ENCODE measurements at regions not wholly inside any gene's neighbourhood (a gene's known extent, or its start where the extent isn't known, plus 50 kb on each side); places are given as distances from the start of the nearest gene placed in this dataset.

DNA sequence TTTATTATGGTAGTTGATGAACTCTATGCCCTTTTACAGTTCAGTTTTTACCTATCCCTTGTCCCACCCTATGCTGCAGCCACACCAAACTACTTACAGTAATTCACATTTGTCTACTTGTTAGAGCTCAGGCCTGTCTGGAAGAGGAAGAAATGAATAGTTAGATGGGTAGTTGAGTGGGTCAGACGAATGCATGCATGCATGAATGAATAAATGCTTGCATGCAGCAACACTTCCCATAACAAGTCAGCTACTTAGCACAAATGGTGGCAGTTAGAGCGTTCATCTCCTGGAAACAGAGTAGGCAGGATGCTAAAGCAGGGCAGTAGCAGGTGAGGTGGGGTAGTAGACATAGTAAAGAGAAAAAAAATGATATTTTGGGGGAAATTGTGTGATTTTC lies 322.3 kb downstream of the NDFIP2 start:
- DNase-seq, result no peak

DNA sequence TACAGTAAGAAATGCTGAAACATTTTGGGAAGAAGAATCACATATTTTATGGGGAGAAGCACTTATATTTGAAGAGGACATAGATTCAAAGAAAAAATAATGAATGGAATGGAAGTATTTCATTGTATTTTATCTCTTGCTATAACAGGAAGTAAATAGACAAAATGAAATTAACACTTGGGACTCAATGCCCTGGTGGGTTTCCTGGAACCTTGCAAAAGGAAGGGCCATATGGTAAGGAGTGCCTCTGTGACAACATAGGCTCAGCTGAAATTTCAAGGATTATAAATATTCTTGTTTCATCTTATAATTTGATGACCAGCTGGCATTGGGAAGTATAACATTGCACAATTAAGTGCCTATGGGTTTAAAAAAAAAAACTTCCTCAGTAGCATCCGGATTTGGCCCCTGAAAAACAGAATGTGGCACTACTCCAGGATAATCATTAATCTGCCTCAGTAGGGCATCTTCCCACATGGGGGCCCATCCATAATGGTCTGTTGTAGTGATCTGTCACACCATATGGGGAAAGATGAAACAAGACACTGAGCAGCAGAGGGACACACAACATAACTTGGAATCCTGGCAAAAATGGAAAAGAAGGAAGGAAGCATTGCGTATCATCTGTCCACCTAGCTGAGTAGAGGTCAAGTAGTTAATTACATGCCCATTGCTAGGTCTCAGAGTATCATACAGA lies 321.6 kb downstream of the NDFIP2 start:
- no peak for DNase-seq

DNA sequence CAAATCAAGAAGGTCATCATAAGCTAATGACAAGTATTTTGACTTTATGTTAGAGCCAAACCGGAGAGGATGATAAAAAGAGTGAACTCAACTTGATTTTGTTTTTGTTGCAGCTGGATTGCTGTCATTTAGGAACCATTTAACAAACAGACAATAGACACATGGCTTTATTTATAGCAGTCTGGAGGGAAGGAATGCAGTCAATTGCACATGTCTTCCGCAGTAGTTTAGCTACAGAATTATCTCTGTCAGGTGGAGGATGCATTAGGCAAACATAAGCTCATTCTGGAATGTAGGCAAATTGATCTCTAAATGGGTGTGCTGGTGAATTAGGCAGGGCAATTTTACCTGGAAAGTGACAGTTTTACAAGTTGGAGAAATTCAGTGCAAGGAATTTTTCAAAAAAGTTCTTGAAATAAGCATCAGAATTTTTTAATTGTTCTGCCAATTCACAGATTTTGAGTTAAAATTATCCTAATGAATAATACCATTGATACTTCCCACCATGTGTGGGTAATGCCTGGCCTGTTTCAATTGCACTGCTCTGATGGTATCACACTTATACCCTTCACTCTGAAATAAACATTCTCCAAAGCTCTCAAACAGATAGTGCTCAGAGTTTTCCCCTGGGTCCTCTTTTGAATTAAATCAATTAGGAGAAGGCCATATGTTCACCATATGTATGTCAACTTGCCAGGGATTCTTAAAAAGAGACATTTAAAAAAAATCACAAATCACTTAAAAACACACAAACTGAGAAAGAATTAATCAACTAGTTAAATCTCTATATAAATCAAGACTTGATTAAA lies 318.3 kb downstream of the NDFIP2 start:
- DNase-seq, result no peak

DNA sequence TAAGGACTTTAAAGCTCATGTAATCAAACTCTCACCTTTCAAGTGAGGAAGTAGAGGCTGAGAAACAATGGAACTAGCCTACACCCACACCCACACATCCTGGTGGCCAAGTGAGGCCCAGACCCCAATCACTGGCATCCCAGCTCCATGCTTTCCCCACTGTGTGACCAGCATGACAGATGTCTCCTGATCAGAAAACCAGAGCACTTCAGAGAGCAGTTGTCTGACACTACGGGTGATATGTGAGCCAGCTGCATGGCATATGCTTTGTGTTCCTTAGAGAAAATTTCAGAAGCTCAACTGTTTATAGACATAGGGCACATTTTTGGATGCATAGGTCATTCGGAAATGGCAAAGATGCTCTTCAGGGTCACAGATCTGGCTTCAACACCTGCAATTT lies 315.2 kb downstream of the NDFIP2 start:
- no peak for DNase-seq

DNA sequence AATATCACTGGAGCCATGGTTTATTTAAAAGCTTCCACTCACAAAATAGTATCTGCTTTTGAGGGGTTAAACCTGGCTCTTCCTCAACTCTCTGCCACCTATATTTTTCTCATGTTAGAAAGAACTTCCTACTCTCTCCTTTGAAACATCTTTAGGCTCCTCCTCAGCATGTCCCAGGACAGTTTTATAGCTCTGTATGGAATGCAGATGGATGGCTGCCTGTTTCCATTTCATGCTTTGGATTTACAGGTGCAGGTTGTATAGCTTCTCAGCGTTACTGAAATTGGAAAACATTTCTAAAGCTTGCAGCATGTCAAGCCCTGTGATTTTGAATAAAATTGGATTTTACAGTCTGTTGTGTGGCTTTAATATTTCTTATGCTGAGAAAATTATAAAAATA lies 314.0 kb downstream of the NDFIP2 start:
- no peak for DNase-seq

DNA sequence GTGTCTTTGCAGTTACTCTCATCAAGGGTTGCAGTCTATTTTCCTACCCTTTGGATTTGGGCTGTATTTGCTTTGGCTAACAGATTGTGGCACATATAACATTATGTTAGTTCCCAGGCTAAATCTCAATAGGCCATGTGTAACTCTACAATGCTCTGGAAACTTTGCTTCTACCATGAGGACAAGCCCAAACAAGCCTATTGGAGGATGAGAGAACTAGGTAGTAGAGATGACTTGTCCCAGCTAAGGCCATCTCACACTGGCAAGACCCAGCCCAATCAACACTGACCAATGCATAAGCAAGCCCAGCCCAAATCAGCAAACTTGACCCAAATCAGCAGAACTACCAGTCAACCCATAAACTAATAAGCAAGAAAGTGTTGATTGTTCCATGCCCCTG lies 311.8 kb downstream of the NDFIP2 start:
- no peak for DNase-seq

DNA sequence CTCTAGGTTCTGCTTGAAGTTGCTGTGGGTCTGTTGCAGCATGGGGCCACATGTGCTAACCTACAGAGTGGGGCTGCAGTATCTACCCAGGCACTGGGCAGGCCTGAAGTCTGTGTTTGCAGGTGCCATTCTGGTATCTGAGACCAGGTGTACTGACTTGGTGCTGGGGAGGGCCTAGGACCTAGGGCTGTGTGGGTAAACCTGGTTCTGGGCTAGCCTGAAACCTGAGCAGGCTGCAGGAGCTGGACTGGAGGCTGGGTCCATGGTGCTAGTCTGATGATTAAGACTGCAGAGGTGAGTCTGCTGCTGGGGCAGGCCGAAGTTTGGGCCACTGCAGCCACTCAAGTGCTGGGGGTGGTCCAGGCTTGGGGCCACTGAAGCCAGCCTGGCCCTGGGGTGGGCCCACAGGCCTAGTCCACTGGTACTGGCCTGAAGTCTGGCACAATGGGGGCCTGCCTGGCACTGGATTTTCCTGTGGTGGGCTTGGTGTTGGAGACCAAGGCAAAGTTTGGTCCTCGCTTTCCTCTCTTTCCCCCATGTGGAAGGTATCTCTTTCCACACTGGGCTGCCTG lies 310.6 kb downstream of the NDFIP2 start:
- DNase-seq, result no peak

DNA sequence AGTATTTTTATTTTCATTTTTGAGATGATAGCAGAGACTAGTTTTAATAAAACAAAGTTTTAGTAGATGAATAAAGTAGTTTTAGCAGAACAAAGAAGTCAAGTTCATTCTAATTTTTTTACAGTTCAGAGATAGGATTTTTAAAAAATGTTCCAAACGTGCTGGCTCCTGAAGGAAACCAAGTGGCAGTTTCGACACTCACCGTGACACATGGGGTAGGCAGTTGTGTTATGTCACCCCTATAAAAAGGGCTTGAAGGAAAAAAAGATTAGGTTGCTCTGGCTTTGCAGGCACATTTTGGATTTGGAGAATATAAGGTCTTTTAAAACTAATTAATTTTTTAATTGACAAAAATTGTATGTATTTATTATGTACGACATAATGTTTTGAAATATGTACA lies 305.2 kb downstream of the NDFIP2 start:
- no peak for DNase-seq

DNA sequence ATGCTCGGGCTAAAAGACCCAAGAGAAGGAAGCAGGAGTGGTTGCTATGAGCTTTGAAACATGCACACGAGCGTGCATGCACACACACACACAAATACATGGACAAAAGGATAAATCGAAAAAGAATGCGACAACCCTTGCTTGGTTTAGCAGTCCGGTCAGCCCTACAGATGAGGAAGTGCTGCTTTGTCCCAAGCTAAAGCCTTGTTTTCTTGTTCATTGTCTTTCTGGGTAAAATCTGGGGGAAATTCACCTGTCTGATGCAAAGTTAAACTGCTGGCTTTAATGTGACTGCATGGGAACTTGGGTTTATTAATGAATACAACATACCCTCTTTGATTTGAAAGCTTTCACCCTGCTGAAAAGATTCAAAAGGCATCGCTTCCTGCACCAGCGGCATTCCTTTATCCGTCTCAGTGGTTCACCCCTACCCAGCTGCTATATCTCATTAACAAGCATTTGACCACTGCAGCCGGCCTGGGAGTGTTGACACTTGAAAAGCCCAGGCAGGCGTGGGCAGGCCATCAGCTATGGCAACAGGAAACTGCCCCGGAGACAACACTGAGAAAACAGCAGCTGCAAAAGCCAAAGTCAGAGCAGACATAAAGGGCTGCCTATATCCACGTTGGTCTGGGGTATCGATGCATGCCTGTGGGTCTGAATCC lies 301.7 kb downstream of the NDFIP2 start:
- DNase-seq, result peak; percentile 74

DNA sequence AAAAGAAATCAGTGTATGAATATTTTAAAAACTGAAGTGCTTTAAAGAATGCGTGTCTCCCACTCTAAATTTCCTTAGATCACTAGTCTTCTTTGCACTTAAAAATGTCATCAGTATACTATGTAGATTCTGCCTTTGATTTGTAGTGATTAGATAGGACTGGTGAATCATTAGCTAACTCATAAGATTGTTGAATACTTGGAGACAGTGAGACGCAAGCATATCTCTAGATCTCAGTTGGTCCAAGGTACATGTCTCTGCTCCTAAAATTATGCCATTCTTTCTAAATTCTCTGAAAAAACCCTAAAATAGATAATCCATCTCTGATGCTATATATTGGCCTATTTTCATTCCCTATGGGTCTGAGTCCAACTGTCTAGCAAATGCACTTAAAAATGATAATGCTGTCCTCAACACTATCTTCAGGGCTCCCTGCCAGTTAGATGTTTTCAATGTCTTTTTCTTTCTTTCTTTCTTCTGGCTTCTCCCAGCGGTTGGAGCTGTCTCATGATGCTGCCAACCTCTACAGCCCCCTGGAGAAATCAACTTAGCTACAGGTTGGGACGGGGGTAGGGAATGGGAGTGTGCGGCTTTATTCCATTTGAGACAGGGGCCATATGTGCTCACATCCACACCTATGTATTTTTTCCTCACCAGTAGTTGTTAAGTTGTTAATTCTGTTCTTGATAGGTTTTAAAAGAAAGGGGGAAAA lies 301.0 kb downstream of the NDFIP2 start:
- no peak for DNase-seq

DNA sequence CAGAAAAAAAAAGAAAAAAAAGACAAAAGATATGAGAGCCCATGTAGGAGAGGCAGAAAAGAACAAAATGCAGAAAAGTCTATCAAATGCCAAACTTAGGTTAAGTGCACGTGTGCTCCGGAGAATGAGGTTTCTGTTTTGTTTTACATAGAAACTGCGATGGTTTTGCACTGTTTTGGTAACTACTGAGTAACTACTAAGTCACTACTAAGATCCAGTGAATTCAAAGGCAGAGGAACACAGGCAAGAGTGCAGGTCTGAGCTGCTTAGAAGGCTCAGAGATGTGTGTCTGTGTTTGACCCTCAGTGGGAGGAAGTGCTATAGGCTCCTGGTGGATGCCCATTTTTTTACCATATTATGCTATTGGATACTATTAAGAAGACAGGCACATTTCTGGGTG lies 299.3 kb downstream of the NDFIP2 start:
- no peak for DNase-seq

DNA sequence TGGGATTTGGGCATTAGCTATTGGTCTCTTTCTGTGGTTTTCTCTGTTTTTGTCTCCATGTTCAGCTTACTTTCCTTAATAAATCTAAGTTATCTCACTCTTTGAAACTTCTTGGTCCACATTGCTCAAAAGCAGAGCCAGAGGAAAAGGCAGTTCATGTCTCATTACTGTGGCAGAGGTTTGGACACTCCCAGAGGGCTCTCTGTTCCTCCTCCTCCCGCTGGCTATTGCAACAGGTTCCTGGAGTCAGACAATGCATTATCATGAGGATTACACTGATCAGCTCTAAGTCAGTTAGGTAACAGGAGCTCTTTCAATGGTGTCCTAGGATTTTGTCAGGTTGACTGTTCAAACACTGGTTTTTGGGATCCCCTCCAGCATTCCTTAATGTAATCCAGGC lies 298.8 kb downstream of the NDFIP2 start:
- DNase-seq, result no peak

DNA sequence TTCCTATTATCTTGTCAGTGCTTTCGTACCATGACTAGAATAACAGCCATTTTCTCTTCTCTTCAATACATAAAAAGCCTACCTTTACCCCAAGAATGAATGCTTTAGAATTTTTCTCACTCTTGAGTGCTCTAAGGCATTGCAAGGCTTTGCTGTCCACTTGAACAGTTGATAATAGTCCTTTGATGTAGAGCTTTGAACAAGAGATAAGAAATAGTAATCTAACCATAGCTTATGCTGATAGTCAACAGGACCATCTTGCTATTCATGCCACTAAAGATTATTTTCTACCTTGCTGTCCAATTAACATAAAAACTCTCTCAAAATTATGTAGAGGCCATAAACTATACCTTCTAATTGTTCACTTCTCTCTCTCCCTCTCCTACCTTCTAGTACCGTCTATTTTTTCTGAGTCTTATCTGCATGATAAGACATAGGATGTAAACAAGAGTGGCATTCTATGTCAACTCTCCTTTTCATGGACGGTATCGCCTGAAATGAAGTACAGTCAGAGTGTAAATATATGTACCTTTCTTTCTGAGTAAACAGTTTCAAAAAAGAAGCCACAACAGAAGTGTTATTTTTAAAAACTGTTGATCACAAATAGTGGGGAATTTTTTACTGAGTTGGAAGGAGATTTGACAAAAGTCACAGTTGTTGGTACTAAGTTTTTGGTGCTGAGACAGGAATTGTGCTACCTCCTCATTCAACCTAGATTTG lies 297.9 kb downstream of the NDFIP2 start:
- no peak for DNase-seq

DNA sequence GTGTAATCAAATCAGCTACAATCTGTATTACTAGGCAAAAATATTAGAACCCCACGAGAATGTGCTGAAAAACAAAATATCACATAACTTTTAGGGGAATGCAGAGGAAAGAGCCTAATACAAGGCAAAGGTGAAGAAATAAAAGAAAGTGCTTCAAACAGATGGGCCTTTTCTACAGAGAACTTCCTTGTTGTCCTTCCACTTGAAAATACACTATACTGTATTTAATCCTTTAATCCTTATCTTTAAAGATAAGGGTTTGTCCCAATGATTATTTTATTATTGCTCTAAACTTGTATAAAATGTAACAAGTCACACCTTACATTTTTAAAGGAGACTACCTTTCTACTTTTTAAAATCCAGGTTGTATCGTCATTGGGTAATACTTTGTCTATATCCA lies 296.5 kb downstream of the NDFIP2 start:
- DNase-seq, result no peak

DNA sequence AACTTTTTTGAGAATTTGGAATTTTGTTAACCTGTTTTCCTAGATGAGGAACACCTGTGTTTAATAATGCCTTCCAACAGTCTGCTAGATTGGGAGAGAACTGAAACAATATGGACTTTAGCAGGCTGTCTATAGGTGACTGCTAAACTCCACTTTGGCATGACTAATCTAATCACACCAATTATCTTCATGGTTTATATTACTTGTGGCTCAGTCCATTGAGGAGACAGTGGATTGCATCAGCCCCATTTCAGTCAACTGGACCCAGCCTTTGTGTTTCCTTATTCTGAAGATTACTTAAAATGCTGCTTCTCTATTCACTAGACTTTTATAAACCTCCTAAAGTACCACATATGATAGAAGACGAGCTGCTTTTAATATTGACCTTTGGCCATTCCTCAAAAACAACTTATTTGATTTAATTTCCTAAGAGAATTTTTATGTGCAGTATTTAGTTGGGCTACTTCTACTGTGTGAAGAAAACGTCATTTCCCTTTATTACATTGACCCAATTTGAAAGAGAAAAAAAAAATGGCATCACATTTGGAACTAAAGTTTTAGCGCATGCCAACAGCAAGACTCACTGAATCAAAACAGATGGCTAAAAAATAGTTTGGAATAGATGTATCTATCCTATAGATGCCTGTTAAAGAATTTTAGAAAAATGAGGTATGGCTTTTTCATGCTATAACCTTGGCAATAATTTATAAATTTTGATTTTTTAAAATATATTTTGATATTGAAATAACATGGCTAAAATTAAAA lies 295.8 kb downstream of the NDFIP2 start:
- DNase-seq, result no peak

DNA sequence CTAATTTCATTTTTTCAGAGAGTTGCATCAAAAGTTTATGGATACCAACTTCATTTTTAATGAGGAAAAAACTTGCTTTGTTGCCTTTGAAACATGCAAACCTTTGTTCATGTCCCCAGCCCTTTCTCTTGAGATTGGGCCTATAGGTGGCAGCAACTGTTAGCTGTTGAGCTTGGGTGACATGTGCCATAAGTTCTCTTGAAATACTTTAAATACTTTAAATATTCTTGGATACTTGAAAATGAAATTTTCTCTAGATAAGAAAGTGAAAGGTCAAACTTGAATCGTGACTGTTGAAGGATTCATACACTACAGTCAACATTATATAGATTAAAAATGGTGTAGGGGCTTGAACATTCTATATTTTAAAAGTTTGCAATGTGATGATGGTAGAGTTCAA lies 294.9 kb downstream of the NDFIP2 start:
- no peak for DNase-seq

DNA sequence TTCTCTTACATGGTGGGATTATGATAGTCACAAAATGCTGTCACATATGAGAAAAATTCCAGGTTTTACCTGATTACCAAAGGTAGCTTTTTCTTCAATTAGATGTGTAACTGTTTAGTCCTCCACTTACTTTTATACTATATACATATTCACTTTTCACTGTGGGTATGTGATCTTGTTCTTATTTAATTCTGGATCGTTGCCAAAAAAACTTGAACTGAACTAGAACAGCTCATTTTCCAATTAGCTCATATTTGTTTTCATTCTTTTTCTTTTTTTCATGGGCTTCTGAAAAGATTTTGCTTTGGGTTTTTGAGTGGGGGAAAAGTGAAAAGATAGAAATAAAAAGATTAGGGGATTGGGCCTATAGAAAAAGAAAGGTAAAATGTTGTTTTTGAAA lies 291.9 kb downstream of the NDFIP2 start:
- DNase-seq, result no peak

DNA sequence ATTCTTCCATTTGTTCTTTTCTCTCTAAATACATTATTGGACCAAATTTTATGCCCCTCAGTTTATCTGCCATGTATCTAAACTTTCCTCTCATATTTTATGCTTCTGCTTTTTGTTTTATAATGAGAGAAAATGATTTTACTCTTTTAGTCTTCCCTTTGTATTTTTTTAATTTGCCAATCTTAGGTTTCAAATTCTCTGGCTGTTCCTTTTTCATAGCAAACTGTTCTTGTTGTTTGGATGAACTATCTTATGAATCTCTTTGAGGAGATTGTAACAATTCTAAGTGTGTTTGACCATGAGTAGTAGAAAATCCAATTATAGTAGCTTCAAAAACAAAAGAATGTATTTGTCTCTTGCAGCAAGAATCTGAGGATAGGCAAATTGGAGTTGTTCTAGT lies 290.5 kb downstream of the NDFIP2 start:
- no peak for DNase-seq

DNA sequence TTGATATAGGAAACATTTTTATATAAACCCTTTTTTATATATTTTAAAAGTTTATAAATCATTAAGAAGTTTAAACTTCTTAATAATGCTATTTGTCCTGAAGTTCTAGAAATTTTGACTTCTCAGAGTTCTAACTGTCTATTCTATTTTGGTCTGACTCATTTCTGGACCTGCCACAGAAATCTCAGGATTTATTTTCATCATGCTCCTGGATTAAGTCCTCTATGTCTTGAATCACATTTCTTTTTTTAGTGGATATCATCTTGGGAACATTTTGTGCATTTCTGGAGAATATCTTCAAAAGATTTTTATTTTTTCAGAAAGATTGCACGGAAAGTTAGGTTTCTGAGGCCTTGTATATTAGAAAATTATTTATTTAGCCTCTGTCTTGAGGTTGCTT lies 289.1 kb downstream of the NDFIP2 start:
- no peak for DNase-seq

DNA sequence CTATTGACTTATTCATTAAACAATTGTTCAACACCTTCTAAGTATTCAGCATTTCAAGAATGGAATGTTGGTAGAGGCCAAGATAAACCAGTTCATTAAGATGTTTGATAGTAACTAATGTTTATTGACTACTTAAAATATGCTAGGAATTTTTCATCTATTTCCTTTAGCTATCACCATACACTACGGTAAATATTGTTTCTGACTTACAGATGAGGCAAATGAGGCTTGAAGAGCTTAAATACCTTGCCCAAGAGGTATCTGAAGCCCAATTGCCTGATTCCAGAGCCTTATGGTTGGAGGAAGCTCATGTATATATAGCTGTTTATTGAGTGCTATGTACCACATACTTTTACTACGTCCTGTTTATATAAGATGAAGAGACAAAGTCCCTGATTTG lies 286.2 kb downstream of the NDFIP2 start:
- DNase-seq, result no peak

DNA sequence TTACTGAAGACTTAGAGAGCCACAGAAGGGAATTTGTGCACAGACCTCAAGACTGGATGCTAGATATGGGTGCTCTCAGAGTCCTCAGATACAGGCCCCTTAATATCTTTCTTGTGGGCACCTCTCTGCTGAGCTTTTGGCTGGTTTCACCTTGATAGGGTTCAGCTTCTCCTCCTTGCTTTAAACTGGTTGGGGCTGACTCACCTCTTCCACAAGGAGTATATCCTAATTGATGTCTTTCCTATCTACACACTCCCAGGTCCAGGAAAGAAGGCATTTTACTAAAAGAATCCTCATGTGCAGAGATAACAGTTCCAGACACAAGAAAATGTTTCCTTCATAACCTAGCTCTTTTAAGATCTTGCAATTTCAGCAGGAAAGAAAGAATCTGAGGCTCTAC lies 284.4 kb downstream of the NDFIP2 start:
- DNase-seq, result no peak
